Endothelial cell of umbilical vein (primary cell): ENCODE measurements at regions not wholly inside any gene's neighbourhood (a gene's known extent, or its start where the extent isn't known, plus 50 kb on each side); places are given as distances from the start of the nearest gene placed in this dataset.

ENCODE experiments used
- BruUV-seq: library from RNA; stranded (reverse); fragments of 400-500 nt; replicated peaks from 2 replicates; lab custom pipeline; 2021; lab: Mats Ljungman, UMichigan
- CTCF ChIA-PET: fragments of 300-600, 350-600 bp; sonication (Branson Sonifier 250); formaldehyde crosslinking; loops from one replicate; lab custom pipeline; 2021; ENCODE audit warnings: antibody characterized with exemption, inconsistent platforms; lab: Charles Lee
- POLR2A ChIA-PET: fragments of 300-600, 350-600 bp; sonication (Branson Sonifier 250); formaldehyde crosslinking; loops from one replicate; lab custom pipeline; 2021; ENCODE audit warnings: antibody characterized with exemption, inconsistent platforms; lab: Charles Lee
- DNase-seq: peaks from one replicate; pipeline ENCODE4 v3.0.0-alpha.2; 2011; ENCODE audit warnings: low read depth, low spot score
- FAIRE-seq: peaks from 2 replicates; lab custom pipeline; 2011; peaks lifted over from hg19 to GRCh38; lab: Jason Lieb, UNC
- H2AFZ ChIP-seq: 2 replicates; pipeline ENCODE4 v1.6.0; 2012; ENCODE audit warnings: low read depth, low read length, control low read depth, inconsistent platforms
- H3K27ac ChIP-seq: 2 replicates; pipeline ENCODE4 v1.5.1; 2011; ENCODE audit warnings: low read depth, mild to moderate bottlenecking, control low read depth, low read length, moderate library complexity; ENCODE audit not compliant: insufficient read depth
- H3K27me3 ChIP-seq, 2 experiments: 2 replicates each; pipeline versions ENCODE4 v1.6.0 to v1.6.1; 2011; ENCODE audit warnings: low read length in 2 of 2, mixed read lengths in 1 of 2; ENCODE audit not compliant: control insufficient read depth in 2 of 2, insufficient read depth in 2 of 2
- H3K36me3 ChIP-seq, 2 experiments: 2 replicates in 1 of 2; 3 replicates in 1 of 2; pipeline ENCODE4 v1.5.1; 2011; ENCODE audit warnings: low read length in 2 of 2, mild to moderate bottlenecking in 1 of 2, moderate library complexity in 1 of 2; ENCODE audit not compliant: control insufficient read depth in 2 of 2, insufficient read depth in 2 of 2; ENCODE audit errors: extremely low read depth in 1 of 2
- H3K4me1 ChIP-seq: 3 replicates; pipeline ENCODE4 v1.5.1; 2011; ENCODE audit warnings: mild to moderate bottlenecking, low read length; ENCODE audit not compliant: control insufficient read depth, insufficient read depth; ENCODE audit errors: extremely low read depth
- H3K4me2 ChIP-seq: 2 replicates; pipeline ENCODE4 v1.6.1; 2011; ENCODE audit warnings: low read length, control low read depth, mixed read lengths; ENCODE audit not compliant: insufficient read depth
- H3K4me3 ChIP-seq, 3 experiments: fragments of 200-600 bp in 1 of 3; sonication (generic), shearing (Covaris generic) in 1 of 3; replicated peaks in 1 of 3; 2 replicates each; pipeline ENCODE4 v1.5.1; 2011 to 2016; ENCODE audit warnings: control low read depth in 3 of 3, low read length in 3 of 3, mild to moderate bottlenecking in 2 of 3, inconsistent platforms in 1 of 3, low read depth in 1 of 3, moderate library complexity in 1 of 3; ENCODE audit not compliant: insufficient read depth in 1 of 3
- H3K79me2 ChIP-seq: 2 replicates; pipeline ENCODE4 v1.6.0; 2012; ENCODE audit warnings: low read length, inconsistent platforms; ENCODE audit not compliant: control insufficient read depth, insufficient read depth
- H3K9ac ChIP-seq: replicated peaks from 2 replicates; pipeline ENCODE3; 2011; ENCODE audit warnings: low read length, control low read depth; ENCODE audit not compliant: insufficient read depth; ENCODE audit errors: extremely low read depth
- H3K9me1 ChIP-seq: replicated peaks from 3 replicates; pipeline ENCODE4 v1.6.0; 2011; ENCODE audit warnings: mild to moderate bottlenecking, low read length; ENCODE audit not compliant: control insufficient read depth, insufficient read depth; ENCODE audit errors: extremely low read depth
- H3K9me3 ChIP-seq: replicated peaks from 2 replicates; pipeline ENCODE4 v1.5.1; 2012; ENCODE audit warnings: low read length, inconsistent platforms; ENCODE audit not compliant: control insufficient read depth, insufficient read depth
- H4K20me1 ChIP-seq: replicated peaks from 2 replicates; pipeline ENCODE3; 2011; ENCODE audit warnings: mild to moderate bottlenecking, low read length; ENCODE audit not compliant: control insufficient read depth, insufficient read depth; ENCODE audit errors: extremely low read depth
- CTCF ChIP-seq, 2 donors: IDR thresholded peaks; 1 replicate in 1 of 2; 2 replicates in 1 of 2; pipeline ENCODE4 v1.5.1; 2011; ENCODE audit warnings: low read length in 2 of 2, mild to moderate bottlenecking in 2 of 2, moderate library complexity in 2 of 2, control low read depth in 1 of 2, inconsistent platforms in 1 of 2, low read depth in 1 of 2; ENCODE audit not compliant: insufficient read depth in 1 of 2; ENCODE audit errors: extremely low read depth in 1 of 2
- EZH2 ChIP-seq: IDR thresholded peaks from 2 replicates; pipeline ENCODE4 v1.6.1; 2012; ENCODE audit warnings: borderline replicate concordance, low read depth, mild to moderate bottlenecking, moderate library complexity, low read length, inconsistent platforms; ENCODE audit not compliant: severe bottlenecking
- FOS ChIP-seq: IDR thresholded peaks from 2 replicates; pipeline ENCODE4 v1.6.1; 2011; ENCODE audit warnings: mild to moderate bottlenecking, low read length, moderate library complexity, borderline replicate concordance; ENCODE audit not compliant: insufficient read depth
- GATA2 ChIP-seq: IDR thresholded peaks from 2 replicates; pipeline ENCODE4 v1.7.0; 2011; ENCODE audit warnings: low read depth, mild to moderate bottlenecking, moderate library complexity, mixed read lengths, low read length; ENCODE audit not compliant: insufficient read length, insufficient read depth
- JUN ChIP-seq: IDR thresholded peaks from 2 replicates; pipeline ENCODE4 v1.6.1; 2011; ENCODE audit warnings: borderline replicate concordance, low read depth; ENCODE audit not compliant: insufficient read length, insufficient read depth
- MAX ChIP-seq: IDR thresholded peaks from 2 replicates; pipeline ENCODE4 v1.6.1; 2011; ENCODE audit not compliant: insufficient read depth, insufficient read length
- MYC ChIP-seq: IDR thresholded peaks from one replicate; pipeline ENCODE4 v1.6.1; 2011; ENCODE audit warnings: mild to moderate bottlenecking, low read depth, low read length
- POLR2A ChIP-seq: IDR thresholded peaks from 2 replicates; pipeline ENCODE4 v1.6.1; 2012; ENCODE audit warnings: low read depth, mild to moderate bottlenecking, control low read depth, low read length
- POLR2AphosphoS5 ChIP-seq: IDR thresholded peaks from 2 replicates; pipeline ENCODE4 v1.6.1; 2012; ENCODE audit warnings: low read depth, mild to moderate bottlenecking, control low read depth, low read length, moderate library complexity; ENCODE audit not compliant: insufficient read depth
- dilution Hi-C: fragments of 300-500 bp; cut with MboI; formaldehyde crosslinking; loops from one replicate; pipeline ENCODE4 v1.15.0; 2019; ENCODE audit warnings: low sequenced_read_pairs; ENCODE audit not compliant: extremely low pct_ligation_motif_present
- intact Hi-C: fragments of 100-400 bp; cut with micrococcal nuclease; formaldehyde crosslinking; loops from one replicate; pipeline ENCODE4 v1.10.0; 2022

GRCh38 chr6:126477678-126478077 lies 137.8 kb downstream of the CENPW start:
- no peaks in the 10 kb centered on the region for H4K20me1 ChIP-seq
- H3K79me2 ChIP-seq: no peaks in the 10 kb centered on the region
- FAIRE-seq: no peak
- no peaks in the 10 kb centered on the region for H3K4me1 ChIP-seq
- H3K9me1 ChIP-seq: no peaks in the 10 kb centered on the region
- no peak overlapping the region for H3K27ac ChIP-seq
- no peak overlapping the region for H3K9ac ChIP-seq
- intact Hi-C loops: no loop called here
- ChIA-PET POLR2A (no interaction called here), CTCF (interaction anchor here (0.6 kb wide), 1 partner anchor 342 kb away, joined by 3 read pairs; no protein-coding TSS in a partner anchor)
- no peaks in the 10 kb centered on the region for H3K27me3 ChIP-seq
- no TSS peak for BruUV-seq
- H3K4me3 ChIP-seq: no peak overlapping the region
- no peak overlapping the region for H3K4me2 ChIP-seq
- no peak for TF ChIP-seq JUN
- no peak for TF ChIP-seq MAX
- no peak for TF ChIP-seq FOS
- no peak for TF ChIP-seq POLR2A
- TF ChIP-seq GATA2: no peak
- TF ChIP-seq EZH2: no peak
- TF ChIP-seq CTCF (IDR thresholded peaks at IDR 0.05; ENCODE audit: extremely low read depth in 1 of 2, insufficient read depth in 1 of 2, low read depth in 1 of 2, low read length in 2 of 2): no peak
- no peak for TF ChIP-seq POLR2AphosphoS5
- no peak for TF ChIP-seq MYC
- H3K36me3 ChIP-seq: no peaks in the 10 kb centered on the region
- H2AFZ ChIP-seq: no peak overlapping the region
- no peak for DNase-seq
- dilution Hi-C loops: no loop called here
- H3K9me3 ChIP-seq: no peaks in the 10 kb centered on the region
